GM12891 (cell line): ENCODE measurements at regions not wholly inside any gene's neighbourhood (a gene's known extent, or its start where the extent isn't known, plus 50 kb on each side); places are given as distances from the start of the nearest gene placed in this dataset.

Experiments
- POLR2A ChIP-seq: IDR thresholded peaks from 2 replicates; pipeline ENCODE4 v1.6.1; 2011; ENCODE audit warnings: low read depth, low read length, control low read depth
- TAF1 ChIP-seq: IDR thresholded peaks from 2 replicates; pipeline ENCODE4 v1.6.1; 2011; ENCODE audit warnings: low read depth, low read length, control low read depth

GRCh38 chr2:145851730-145852129 is 1331.8 kb upstream of the ZEB2 start:
- no peak for TF ChIP-seq TAF1
- no peak for TF ChIP-seq POLR2A
